Stimulated activated CD4-positive, alpha-beta T cell treated with anti-CD3 and anti-CD28 coated beads, TNF-alpha, amount 100 ng/mL, for 48 hours (primary cell): ENCODE measurements at regions not wholly inside any gene's neighbourhood (a gene's known extent, or its start where the extent isn't known, plus 50 kb on each side); places are given as distances from the start of the nearest gene placed in this dataset.
"Not testable (repeated sequence)": the region's sequence is repeated elsewhere in the genome, so short reads cannot be mapped to it uniquely, and the experiment has no call there.

Experiments used
- DNase-seq, 3 donors: peaks; one replicate each; pipeline ENCODE4 v3.0.0-alpha.2; 2020; ENCODE audit warnings: low read depth in 3 of 3

GRCh38 chr1:111063595-111063994 lies 76.3 kb downstream of the DRAM2 start:
- no peak for DNase-seq

- DNase-seq, result no peak
Measured at GRCh38 chr1:111062624-111063023, 77.3 kb downstream of the DRAM2 start.

DNA sequence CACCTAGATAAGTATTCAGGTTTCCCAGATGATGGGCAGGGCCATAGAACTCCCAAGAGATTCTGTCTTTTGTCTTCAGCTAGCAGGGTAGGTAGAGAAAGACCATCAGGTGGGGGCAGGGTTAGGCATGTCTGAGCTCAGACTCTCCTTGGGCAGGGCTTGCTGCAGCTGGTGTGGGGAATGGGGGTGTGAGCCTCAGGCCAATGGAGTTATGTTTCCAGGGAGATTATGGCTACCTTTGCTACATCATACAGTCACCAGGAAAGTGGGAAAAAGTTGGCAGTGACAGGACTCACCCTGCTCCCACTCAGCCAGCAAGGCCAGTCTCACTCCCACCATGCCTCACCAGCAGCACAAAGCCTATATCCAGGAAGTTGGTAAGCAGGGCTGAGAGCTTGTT lies 77.8 kb downstream of the DRAM2 start:
- DNase-seq, result no peak

DNA sequence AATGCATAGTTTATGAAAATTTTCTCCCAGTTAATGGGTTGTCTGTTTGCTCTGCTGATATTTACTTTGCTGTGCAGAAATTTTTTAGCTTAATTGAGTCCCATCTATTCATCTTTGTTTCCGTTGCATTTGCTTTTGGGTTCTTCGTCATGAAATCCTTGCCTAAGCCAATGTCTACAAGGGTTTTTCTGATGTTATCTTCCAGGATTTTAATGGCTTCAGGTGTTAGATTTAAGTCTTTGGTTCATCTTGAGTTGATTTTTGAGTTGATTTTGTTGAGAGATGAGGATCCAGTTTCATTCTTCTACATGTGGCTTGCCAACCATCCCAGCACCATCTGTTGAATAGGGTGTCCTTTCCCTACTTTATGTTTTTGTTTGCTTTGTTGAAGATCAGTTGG lies 85.2 kb downstream of the DRAM2 start:
- no peak for DNase-seq

GRCh38 chr1:111052246-111052645 lies 87.6 kb downstream of the DRAM2 start:
- no peak for DNase-seq

- not testable (repeated sequence) for DNase-seq
Measured at GRCh38 chr1:111048253-111048652, 84.5 kb upstream of the LRIF1 start.

GRCh38 chr1:111045033-111045722 lies 81.5 kb upstream of the LRIF1 start:
- no peak for DNase-seq

GRCh38 chr1:111032295-111032897 lies 68.7 kb upstream of the LRIF1 start:
- DNase-seq, result peak in 2 of 3 donors; percentile 8 to 14

- peak; percentile 23 to 50 (median 27) for DNase-seq
Measured at GRCh38 chr1:111030590-111030989, 66.9 kb upstream of the LRIF1 start.

- DNase-seq, result no peak
Measured at GRCh38 chr1:111025109-111025508, 61.4 kb upstream of the LRIF1 start.

DNA sequence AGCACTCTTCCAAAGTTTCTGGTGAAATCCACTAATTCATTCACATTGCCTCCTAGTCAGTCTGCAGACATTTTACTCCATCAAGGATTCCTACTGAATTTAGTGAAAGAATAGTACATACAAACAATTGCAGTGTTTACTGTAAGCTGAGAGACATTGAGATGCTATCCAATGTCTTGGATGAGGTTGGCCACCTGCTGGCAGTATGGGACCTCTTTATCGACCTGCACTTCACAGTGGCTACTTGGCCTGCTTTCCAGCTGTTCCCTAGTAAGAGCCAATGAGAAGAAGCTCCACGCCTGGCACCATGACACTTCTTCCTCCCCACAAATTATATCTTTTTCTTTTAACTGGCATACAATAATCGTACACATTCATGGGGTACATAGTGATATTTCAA lies 51.5 kb upstream of the LRIF1 start:
- DNase-seq, result no peak
